Muscle layer of duodenum (tissue), 2 donors: ENCODE measurements at regions not wholly inside any gene's neighbourhood (a gene's known extent, or its start where the extent isn't known, plus 50 kb on each side); places are given as distances from the start of the nearest gene placed in this dataset.

Experiments used
- H3K27ac ChIP-seq: one replicate; pipeline ENCODE4 v1.7.0; 2013; ENCODE audit warnings: mild to moderate bottlenecking, low read length
- H3K27me3 ChIP-seq: one replicate; pipeline ENCODE4 v1.7.0; 2013; ENCODE audit warnings: low read depth, mild to moderate bottlenecking, control low read depth, low read length
- H3K36me3 ChIP-seq, 2 donors: one replicate each; pipeline ENCODE4 v1.7.0; 2013; ENCODE audit warnings: low read length in 2 of 2, control low read depth in 1 of 2, mild to moderate bottlenecking in 1 of 2; ENCODE audit not compliant: insufficient read depth in 2 of 2, control insufficient read depth in 1 of 2
- H3K4me1 ChIP-seq, 2 donors: one replicate each; pipeline ENCODE4 v1.7.0; 2013; ENCODE audit warnings: low read length in 2 of 2, mild to moderate bottlenecking in 2 of 2, control low read depth in 1 of 2, moderate library complexity in 1 of 2; ENCODE audit not compliant: insufficient read depth in 2 of 2, control insufficient read depth in 1 of 2
- H3K4me3 ChIP-seq, 2 donors: one replicate each; pipeline ENCODE4 v1.7.0; 2013; ENCODE audit warnings: low read length in 2 of 2, low read depth in 1 of 2, mild to moderate bottlenecking in 1 of 2
- H3K9me3 ChIP-seq, 2 donors: one replicate each; pipeline ENCODE4 v1.7.0; 2013; ENCODE audit warnings: low read length in 2 of 2, control low read depth in 1 of 2, mild to moderate bottlenecking in 1 of 2; ENCODE audit not compliant: control insufficient read depth in 1 of 2
- donor health status: healthy.

- no peaks in the 10 kb centered on the region for H3K9me3 ChIP-seq
- H3K27me3 ChIP-seq, result no peaks in the 10 kb centered on the region
- H3K4me1 ChIP-seq, result no peaks in the 10 kb centered on the region
- H3K4me3 ChIP-seq, result no peak overlapping the region
- H3K36me3 ChIP-seq, result no peaks in the 10 kb centered on the region
- H3K27ac ChIP-seq, result no peak overlapping the region
These were observed 1126.6 kb downstream of the FAT4 start for GRCh38 chr4:126441173-126442035.

DNA sequence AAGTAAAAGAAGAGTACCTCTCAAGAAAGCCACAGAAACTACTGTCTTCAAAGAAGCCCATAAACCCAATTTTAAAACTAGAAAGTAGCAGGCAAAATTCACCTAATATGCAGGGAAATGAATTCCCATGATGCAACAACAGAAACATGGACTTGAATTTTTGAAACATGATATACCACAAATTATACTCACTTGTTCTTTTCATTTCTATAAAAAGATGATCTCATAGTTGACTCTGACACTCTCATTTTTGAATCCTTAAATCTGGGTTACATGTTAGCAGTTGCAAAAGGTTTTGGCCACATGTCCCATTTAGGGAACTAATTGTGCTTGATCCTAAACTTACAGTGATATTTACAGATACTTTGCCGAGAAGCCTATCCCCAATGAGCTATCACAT lies 1130.8 kb downstream of the FAT4 start:
- Histone ChIP-seq H3K4me1 (no peaks in the 10 kb centered on the region), H3K27me3 (no peaks in the 10 kb centered on the region), H3K9me3 (no peaks in the 10 kb centered on the region), H3K4me3 (no peak overlapping the region), H3K27ac (no peak overlapping the region), H3K36me3 (no peaks in the 10 kb centered on the region)

- Histone ChIP-seq H3K36me3 (no peaks in the 10 kb centered on the region), H3K27me3 (no peaks in the 10 kb centered on the region), H3K9me3 (no peaks in the 10 kb centered on the region), H3K27ac (no peak overlapping the region), H3K4me1 (no peaks in the 10 kb centered on the region), H3K4me3 (no peak overlapping the region)
These were observed 1132.2 kb downstream of the FAT4 start for GRCh38 chr4:126446917-126447316.

- H3K27me3 ChIP-seq, result no peaks in the 10 kb centered on the region
- no peak overlapping the region for H3K27ac ChIP-seq
- H3K4me1 ChIP-seq, result no peaks in the 10 kb centered on the region
- no peaks in the 10 kb centered on the region for H3K36me3 ChIP-seq
- H3K9me3 ChIP-seq, result no peaks in the 10 kb centered on the region
- no peak overlapping the region for H3K4me3 ChIP-seq
These were observed 1133.5 kb downstream of the FAT4 start for GRCh38 chr4:126448086-126448845.

- no peaks in the 10 kb centered on the region for H3K36me3 ChIP-seq
- H3K4me1 ChIP-seq, result no peaks in the 10 kb centered on the region
- no peaks in the 10 kb centered on the region for H3K27me3 ChIP-seq
- H3K27ac ChIP-seq, result no peak overlapping the region
- H3K4me3 ChIP-seq, result no peak overlapping the region
- no peaks in the 10 kb centered on the region for H3K9me3 ChIP-seq
These were observed 1136.6 kb downstream of the FAT4 start for GRCh38 chr4:126451237-126451873.

GRCh38 chr4:126455865-126456264 lies 1141.1 kb downstream of the FAT4 start:
- Histone ChIP-seq H3K9me3 (no peaks in the 10 kb centered on the region), H3K36me3 (no peaks in the 10 kb centered on the region), H3K27ac (no peak overlapping the region), H3K4me3 (no peak overlapping the region), H3K27me3 (no peaks in the 10 kb centered on the region), H3K4me1 (no peaks in the 10 kb centered on the region)

DNA sequence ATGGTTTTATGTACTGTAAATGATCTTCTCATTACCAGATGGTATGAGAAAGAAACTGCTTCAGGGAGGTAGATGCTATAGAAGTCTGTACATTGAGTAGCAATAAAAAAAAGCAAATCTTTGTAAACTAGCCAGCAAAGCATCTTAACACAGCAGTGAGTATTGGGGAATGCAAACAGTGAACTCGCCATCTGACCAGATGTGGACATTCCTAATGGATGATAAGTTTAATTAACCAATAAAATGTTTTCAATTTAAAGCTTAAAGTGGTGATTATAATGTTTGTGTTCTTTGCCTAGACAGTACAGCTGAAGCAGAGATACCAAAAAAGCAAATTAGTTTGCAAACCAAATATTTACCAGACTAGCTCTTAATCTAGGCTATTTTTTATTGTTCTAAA lies 1144.2 kb downstream of the FAT4 start:
- Histone ChIP-seq H3K27me3 (no peaks in the 10 kb centered on the region), H3K27ac (no peak overlapping the region), H3K4me1 (no peaks in the 10 kb centered on the region), H3K36me3 (no peaks in the 10 kb centered on the region), H3K9me3 (no peaks in the 10 kb centered on the region), H3K4me3 (no peak overlapping the region)

DNA sequence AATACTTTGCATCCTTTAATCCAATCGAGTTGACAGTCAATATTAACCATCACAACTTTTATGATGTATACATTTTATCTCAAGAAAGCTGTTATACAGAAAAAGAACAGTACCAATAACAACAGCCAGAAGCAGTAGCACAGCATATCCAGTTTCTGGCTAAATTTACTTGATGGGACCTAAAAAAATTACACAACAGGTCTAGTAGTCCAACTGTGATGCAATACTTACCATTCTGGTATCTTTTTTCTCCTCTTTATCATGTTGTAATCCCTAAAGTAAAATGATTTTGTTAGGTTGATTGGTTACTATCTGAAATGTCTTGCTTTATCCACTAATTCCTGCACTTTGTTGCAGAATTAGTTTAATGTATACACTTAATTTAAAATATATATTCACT lies 1150.6 kb downstream of the FAT4 start:
- Histone ChIP-seq H3K9me3 (peaks cover 0 to 4% of the 10 kb centered on the region in 2 donors), H3K4me1 (no peaks in the 10 kb centered on the region), H3K36me3 (no peaks in the 10 kb centered on the region), H3K4me3 (no peak overlapping the region), H3K27me3 (no peaks in the 10 kb centered on the region), H3K27ac (no peak overlapping the region)

DNA sequence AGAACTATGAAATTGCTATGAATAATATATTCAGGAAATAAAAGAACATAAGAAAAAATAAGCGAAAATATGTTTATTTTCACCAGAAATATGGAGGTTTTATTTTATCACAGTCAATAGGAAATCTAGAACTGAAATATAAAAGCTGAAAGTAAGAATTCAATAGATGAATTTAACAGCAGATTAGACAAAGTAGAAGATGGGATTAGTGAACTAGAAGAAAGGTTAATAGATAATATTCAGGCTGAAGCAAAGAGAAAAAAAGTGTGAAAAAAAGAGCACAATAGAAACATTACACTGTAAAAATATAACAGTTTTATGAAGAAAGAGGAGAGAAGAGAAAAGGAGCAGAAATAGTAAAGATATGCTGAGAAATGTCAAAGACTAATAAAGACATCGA lies 1152.1 kb downstream of the FAT4 start:
- Histone ChIP-seq H3K4me3 (no peak overlapping the region), H3K27ac (no peak overlapping the region), H3K36me3 (no peaks in the 10 kb centered on the region), H3K4me1 (no peaks in the 10 kb centered on the region), H3K27me3 (no peaks in the 10 kb centered on the region), H3K9me3 (peaks cover 0 to 4% of the 10 kb centered on the region in 2 donors)

- Histone ChIP-seq H3K27ac (no peak overlapping the region), H3K9me3 (peaks cover 0 to 4% of the 10 kb centered on the region in 2 donors), H3K4me3 (no peak overlapping the region), H3K27me3 (no peaks in the 10 kb centered on the region), H3K4me1 (no peaks in the 10 kb centered on the region), H3K36me3 (no peaks in the 10 kb centered on the region)
These were observed 1153.4 kb downstream of the FAT4 start for GRCh38 chr4:126468144-126468543.

DNA sequence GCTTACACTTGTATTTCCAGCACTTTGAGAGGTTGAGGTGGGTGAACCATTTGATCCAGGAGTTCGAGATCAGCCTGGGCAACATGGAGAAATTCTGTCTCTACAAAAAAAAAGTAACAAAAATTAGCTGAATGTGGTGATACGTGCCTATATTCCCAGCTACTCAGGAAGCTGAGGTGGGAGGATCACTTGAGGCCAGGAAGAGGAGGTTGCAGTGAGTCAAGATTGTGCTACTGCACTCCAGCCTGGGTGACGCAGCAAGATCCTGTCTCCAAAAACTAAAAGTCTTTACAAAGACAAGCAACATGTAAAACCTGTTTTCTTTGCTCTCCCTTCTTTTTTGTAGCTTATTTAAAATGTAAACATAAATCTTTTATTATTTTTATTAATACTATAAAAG lies 1156.1 kb downstream of the FAT4 start:
- peaks cover 0 to 11% of the 10 kb centered on the region in 2 donors for H3K9me3 ChIP-seq
- H3K27ac ChIP-seq, result no peak overlapping the region
- H3K27me3 ChIP-seq, result no peaks in the 10 kb centered on the region
- H3K36me3 ChIP-seq, result no peaks in the 10 kb centered on the region
- no peak overlapping the region for H3K4me3 ChIP-seq
- no peaks in the 10 kb centered on the region for H3K4me1 ChIP-seq
